ENCODE measurements at regions not wholly inside any gene's neighbourhood (a gene's known extent, or its start where the extent isn't known, plus 50 kb on each side); places are given as distances from the start of the nearest gene placed in this dataset.
"Not testable (repeated sequence)": the region's sequence is repeated elsewhere in the genome, so short reads cannot be mapped to it uniquely, and the experiment has no call there.

- no peak for DNase-seq
These were observed 183.3 kb upstream of the ATP2B1 start for GRCh38 chr12:89891933-89892332.

GRCh38 chr12:89890161-89890560 lies 181.5 kb upstream of the ATP2B1 start:
- no peak for DNase-seq

GRCh38 chr12:89889062-89889461 lies 180.4 kb upstream of the ATP2B1 start:
- DNase-seq = no peak

- no peak for DNase-seq
These were observed 176.3 kb upstream of the ATP2B1 start for GRCh38 chr12:89884952-89885351.

GRCh38 chr12:89884416-89884898 lies 175.8 kb upstream of the ATP2B1 start:
- no peak for DNase-seq

GRCh38 chr12:89883630-89884389 lies 175.2 kb upstream of the ATP2B1 start:
- no peak for DNase-seq

GRCh38 chr12:89882792-89883191 lies 174.2 kb upstream of the ATP2B1 start:
- no peak for DNase-seq

GRCh38 chr12:89882050-89882449 lies 173.4 kb upstream of the ATP2B1 start:
- DNase-seq = no peak

- DNase-seq = no peak
These were observed 172.2 kb upstream of the ATP2B1 start for GRCh38 chr12:89880690-89881350.

- no peak for DNase-seq
These were observed 171.1 kb upstream of the ATP2B1 start for GRCh38 chr12:89879766-89880165.

- no peak for DNase-seq
These were observed 170.3 kb upstream of the ATP2B1 start for GRCh38 chr12:89878950-89879349.

GRCh38 chr12:89878327-89878726 lies 169.7 kb upstream of the ATP2B1 start:
- no peak for DNase-seq

GRCh38 chr12:89877671-89878070 lies 169.0 kb upstream of the ATP2B1 start:
- no peak for DNase-seq

GRCh38 chr12:89877136-89877535 lies 168.5 kb upstream of the ATP2B1 start:
- no peak for DNase-seq

GRCh38 chr12:89875809-89876208 lies 167.2 kb upstream of the ATP2B1 start:
- no peak for DNase-seq

- no peak for DNase-seq
These were observed 166.6 kb upstream of the ATP2B1 start for GRCh38 chr12:89875225-89875624.

- DNase-seq = no peak
These were observed 165.5 kb upstream of the ATP2B1 start for GRCh38 chr12:89874146-89874545.

GRCh38 chr12:89873745-89874144 lies 165.1 kb upstream of the ATP2B1 start:
- no peak for DNase-seq

- no peak for DNase-seq
These were observed 164.4 kb upstream of the ATP2B1 start for GRCh38 chr12:89872922-89873630.

GRCh38 chr12:89870413-89871184 lies 162.0 kb upstream of the ATP2B1 start:
- no peak for DNase-seq

- DNase-seq = not testable (repeated sequence)
These were observed 159.0 kb upstream of the ATP2B1 start for GRCh38 chr12:89867611-89868010.

GRCh38 chr12:89864411-89864810 lies 155.8 kb upstream of the ATP2B1 start:
- DNase-seq = no peak

GRCh38 chr12:89863968-89864367 lies 155.3 kb upstream of the ATP2B1 start:
- no peak for DNase-seq
